ENCODE measurements at regions not wholly inside any gene's neighbourhood (a gene's known extent, or its start where the extent isn't known, plus 50 kb on each side); places are given as distances from the start of the nearest gene placed in this dataset.
"Not testable (repeated sequence)": the region's sequence is repeated elsewhere in the genome, so short reads cannot be mapped to it uniquely, and the experiment has no call there.

GRCh38 chr6:156010-156409 is 136.3 kb upstream of the DUSP22 start:
- TF ChIP-seq RXRA (IDR thresholded peaks at IDR 0.05) (no peak), SP1 (IDR thresholded peaks at IDR 0.05) (no peak), JUND (IDR thresholded peaks at IDR 0.05) (no peak), FOXA1 (IDR thresholded peaks at IDR 0.05) (no peak), HNF4G (IDR thresholded peaks at IDR 0.05) (no peak), CTCF (IDR thresholded peaks at IDR 0.05; ENCODE audit: low read depth, low read length, missing input control) (no peak), HNF4A (conservative IDR thresholded peaks at IDR 0.05) (no peak), TAF1 (conservative IDR thresholded peaks at IDR 0.05) (no peak), YY1 (IDR thresholded peaks at IDR 0.05) (no peak), RAD21 (IDR thresholded peaks at IDR 0.05) (no peak), ZBTB33 (IDR thresholded peaks at IDR 0.05) (no peak)
- no peak for DNase-seq (ENCODE audit: low spot score)
- no peak overlapping the region for H3K9ac ChIP-seq (ENCODE audit: low read depth in 1 of 2, low read length in 2 of 2)
- H3K27me3 ChIP-seq (ENCODE audit: control insufficient read depth in 4 of 4, insufficient read depth in 4 of 4, low read length in 3 of 4) = peaks cover 0 to 3% (median 0%) of the 10 kb centered on the region in 4 donors
- H3K4me3 ChIP-seq (ENCODE audit: low read depth in 1 of 3, low read length in 3 of 3) = no peak overlapping the region
- H3K4me1 ChIP-seq (ENCODE audit: control insufficient read depth in 4 of 4, insufficient read depth in 4 of 4, low read length in 3 of 4) = no peaks in the 10 kb centered on the region
- 74% methylated on average over 5 of the region's 5 CpGs for WGBS
- H3K27ac ChIP-seq (ENCODE audit: low read depth in 1 of 2, low read length in 2 of 2) = no peak overlapping the region
- no peaks in the 10 kb centered on the region for H3K9me3 ChIP-seq (ENCODE audit: control insufficient read depth in 4 of 4, low read length in 3 of 4)
- no peaks in the 10 kb centered on the region for H3K36me3 ChIP-seq (ENCODE audit: control insufficient read depth in 4 of 4, insufficient read depth in 3 of 4, low read depth in 1 of 4, low read length in 3 of 4)

GRCh38 chr6:156441-157140 is 135.7 kb upstream of the DUSP22 start:
- not testable (repeated sequence) for H3K27ac ChIP-seq (ENCODE audit: low read depth in 1 of 2, low read length in 2 of 2); H3K27me3 ChIP-seq (ENCODE audit: control insufficient read depth in 4 of 4, insufficient read depth in 4 of 4, low read length in 3 of 4); H3K4me3 ChIP-seq (ENCODE audit: low read depth in 1 of 3, low read length in 3 of 3); H3K9ac ChIP-seq (ENCODE audit: low read depth in 1 of 2, low read length in 2 of 2); H3K36me3 ChIP-seq (ENCODE audit: control insufficient read depth in 4 of 4, insufficient read depth in 3 of 4, low read depth in 1 of 4, low read length in 3 of 4); H3K4me1 ChIP-seq (ENCODE audit: control insufficient read depth in 4 of 4, insufficient read depth in 4 of 4, low read length in 3 of 4); H3K9me3 ChIP-seq (ENCODE audit: control insufficient read depth in 4 of 4, low read length in 3 of 4); DNase-seq (ENCODE audit: low spot score)
- WGBS = 73% methylated on average over 4 of the region's 4 CpGs

- H3K9me3 ChIP-seq (ENCODE audit: control insufficient read depth in 4 of 4, low read length in 3 of 4); H3K4me1 ChIP-seq (ENCODE audit: control insufficient read depth in 4 of 4, insufficient read depth in 4 of 4, low read length in 3 of 4); DNase-seq (ENCODE audit: low spot score); H3K36me3 ChIP-seq (ENCODE audit: control insufficient read depth in 4 of 4, insufficient read depth in 3 of 4, low read depth in 1 of 4, low read length in 3 of 4); H3K9ac ChIP-seq (ENCODE audit: low read depth in 1 of 2, low read length in 2 of 2); H3K27ac ChIP-seq (ENCODE audit: low read depth in 1 of 2, low read length in 2 of 2); H3K27me3 ChIP-seq (ENCODE audit: control insufficient read depth in 4 of 4, insufficient read depth in 4 of 4, low read length in 3 of 4); H3K4me3 ChIP-seq (ENCODE audit: low read depth in 1 of 3, low read length in 3 of 3): not testable (repeated sequence)
- peak in 1 of 2 donors; percentile 30 for TF ChIP-seq RAD21 (IDR thresholded peaks at IDR 0.05)
- WGBS = 33% methylated on average over 4 of the region's 4 CpGs
Observed at GRCh38 chr6:157176-157575, 135.1 kb upstream of the DUSP22 start.

GRCh38 chr6:161657-162056 is 130.6 kb upstream of the DUSP22 start:
- not testable (repeated sequence) for DNase-seq (ENCODE audit: low spot score); H3K27ac ChIP-seq (ENCODE audit: low read depth in 1 of 2, low read length in 2 of 2); H3K27me3 ChIP-seq (ENCODE audit: control insufficient read depth in 4 of 4, insufficient read depth in 4 of 4, low read length in 3 of 4); H3K36me3 ChIP-seq (ENCODE audit: control insufficient read depth in 4 of 4, insufficient read depth in 3 of 4, low read depth in 1 of 4, low read length in 3 of 4); H3K4me1 ChIP-seq (ENCODE audit: control insufficient read depth in 4 of 4, insufficient read depth in 4 of 4, low read length in 3 of 4); H3K9me3 ChIP-seq (ENCODE audit: control insufficient read depth in 4 of 4, low read length in 3 of 4); H3K9ac ChIP-seq (ENCODE audit: low read depth in 1 of 2, low read length in 2 of 2); H3K4me3 ChIP-seq (ENCODE audit: low read depth in 1 of 3, low read length in 3 of 3)
- WGBS = 69% methylated on average over 2 of the region's 2 CpGs

Data from liver (tissue), 8 donors.